IMR-90 (cell line): ENCODE measurements at regions not wholly inside any gene's neighbourhood (a gene's known extent, or its start where the extent isn't known, plus 50 kb on each side); places are given as distances from the start of the nearest gene placed in this dataset.

Experiments used
- ATAC-seq: fragments of 200-7000 bp; cut with Tn5 transposase; 2 replicates; pipeline ENCODE4 v1.9.1; 2020; ENCODE audit warnings: low read depth, mild to moderate bottlenecking, moderate library complexity
- BruUV-seq: library from RNA; stranded (reverse); fragments of 400-500 nt; replicated peaks from 2 replicates; lab custom pipeline; 2021; lab: Mats Ljungman, UMichigan
- CTCF ChIA-PET: fragments of 300-600 bp; formaldehyde crosslinking; extraction: SDS; loops from one replicate; lab custom pipeline; 2021; ENCODE audit warnings: antibody characterized with exemption; lab: Yijun Ruan, JAX
- POLR2A ChIA-PET: fragments of 300-600 bp; sonication (Branson Sonifier 250); formaldehyde crosslinking; loops from one replicate; lab custom pipeline; 2022; ENCODE audit warnings: antibody characterized with exemption; ENCODE audit not compliant: unreplicated experiment; lab: Charles Lee
- DNase-seq: peaks from one replicate; pipeline ENCODE4 v3.0.0; 2013
- H2AFZ ChIP-seq: replicated peaks from 2 replicates; pipeline ENCODE3; 2013; ENCODE audit warnings: low read length, mild to moderate bottlenecking; ENCODE audit not compliant: poor library complexity
- H2AK5ac ChIP-seq: 2 replicates; pipeline ENCODE4 v1.6.1; 2013; ENCODE audit warnings: low read depth, low read length, inconsistent platforms
- H2AK9ac ChIP-seq: replicated peaks from 2 replicates; pipeline ENCODE3; 2013; ENCODE audit warnings: mild to moderate bottlenecking, low read depth, low read length, moderate library complexity; ENCODE audit not compliant: poor library complexity
- H2BK120ac ChIP-seq: 2 replicates; pipeline ENCODE4 v1.6.1; 2013; ENCODE audit warnings: low read depth, low read length, inconsistent platforms
- H2BK15ac ChIP-seq: 3 replicates; pipeline ENCODE4 v1.6.1; 2013; ENCODE audit warnings: low read depth, low read length, inconsistent platforms
- H2BK20ac ChIP-seq: 2 replicates; pipeline ENCODE4 v1.6.1; 2013; ENCODE audit warnings: low read depth, mild to moderate bottlenecking, inconsistent platforms, low read length, moderate library complexity
- H2BK5ac ChIP-seq: 2 replicates; pipeline ENCODE4 v1.6.1; 2013; ENCODE audit warnings: mild to moderate bottlenecking, low read depth, low read length, inconsistent platforms; ENCODE audit not compliant: poor library complexity, severe bottlenecking
- H3K14ac ChIP-seq: replicated peaks from 2 replicates; pipeline ENCODE4 v1.6.1; 2013; ENCODE audit warnings: low read depth, low read length, inconsistent platforms
- H3K18ac ChIP-seq: 2 replicates; pipeline ENCODE4 v1.6.1; 2013; ENCODE audit warnings: low read depth, low read length, control low read depth
- H3K23ac ChIP-seq: 2 replicates; pipeline ENCODE4 v1.6.1; 2013; ENCODE audit warnings: low read depth, low read length, inconsistent platforms
- H3K27ac ChIP-seq: 2 replicates; pipeline ENCODE4 v1.5.1; 2013; ENCODE audit warnings: mild to moderate bottlenecking, control low read depth, low read length; ENCODE audit not compliant: insufficient read depth
- H3K27me3 ChIP-seq: 2 replicates; pipeline ENCODE4 v1.6.1; 2013; ENCODE audit warnings: low read length; ENCODE audit not compliant: control insufficient read depth, insufficient read depth
- H3K36me3 ChIP-seq: 2 replicates; pipeline ENCODE4 v1.6.1; 2013; ENCODE audit warnings: low read length, mixed read lengths; ENCODE audit not compliant: control insufficient read depth, insufficient read depth
- H3K4ac ChIP-seq: 2 replicates; pipeline ENCODE4 v1.6.1; 2013; ENCODE audit warnings: low read depth, low read length, inconsistent platforms
- H3K4me1 ChIP-seq: 2 replicates; pipeline ENCODE4 v1.6.1; 2013; ENCODE audit warnings: low read length, mixed read lengths; ENCODE audit not compliant: control insufficient read depth, insufficient read depth
- H3K4me2 ChIP-seq: 2 replicates; pipeline ENCODE4 v1.6.1; 2013; ENCODE audit warnings: low read depth, mild to moderate bottlenecking, control low read depth, low read length, moderate library complexity
- H3K4me3 ChIP-seq: 2 replicates; pipeline ENCODE4 v1.5.1; 2013; ENCODE audit warnings: low read depth, mild to moderate bottlenecking, control low read depth, low read length, moderate library complexity; ENCODE audit not compliant: insufficient read depth
- H3K56ac ChIP-seq: 2 replicates; pipeline ENCODE4 v1.6.1; 2013; ENCODE audit warnings: low read length, inconsistent platforms; ENCODE audit not compliant: insufficient read depth; ENCODE audit errors: extremely low read depth
- H3K79me1 ChIP-seq, 2 experiments: 2 replicates each; pipeline ENCODE4 v1.6.1; 2013; ENCODE audit warnings: low read length in 2 of 2, inconsistent platforms in 1 of 2, low read depth in 1 of 2
- H3K9ac ChIP-seq: 2 replicates; pipeline ENCODE4 v1.6.1; 2013; ENCODE audit warnings: low read depth, low read length, control low read depth
- H3K9me1 ChIP-seq: 2 replicates; pipeline ENCODE4 v1.6.1; 2013; ENCODE audit warnings: low read length, inconsistent platforms; ENCODE audit not compliant: insufficient read depth
- H3K9me3 ChIP-seq: 2 replicates; pipeline ENCODE4 v1.6.1; 2013; ENCODE audit warnings: low read length; ENCODE audit not compliant: control insufficient read depth, insufficient read depth
- H4K20me1 ChIP-seq: 2 replicates; pipeline ENCODE4 v1.6.1; 2013; ENCODE audit warnings: low read length, inconsistent platforms; ENCODE audit not compliant: insufficient read depth
- H4K5ac ChIP-seq: 2 replicates; pipeline ENCODE4 v1.6.1; 2013; ENCODE audit warnings: mild to moderate bottlenecking, low read depth, low read length, control low read depth
- H4K8ac ChIP-seq, 2 experiments: 2 replicates each; pipeline ENCODE4 v1.6.1; 2013; ENCODE audit warnings: low read depth in 2 of 2, low read length in 2 of 2, control low read depth in 1 of 2, inconsistent platforms in 1 of 2
- H4K91ac ChIP-seq: 2 replicates; pipeline ENCODE4 v1.6.1; 2013; ENCODE audit warnings: low read depth, low read length, inconsistent platforms; ENCODE audit not compliant: insufficient read depth
- BHLHE40 ChIP-seq: fragments of 150-350 bp; IDR thresholded peaks from 2 replicates; pipeline ENCODE4 v1.6.1; 2016; ENCODE audit warnings: mild to moderate bottlenecking, low read depth, low read length
- CEBPB ChIP-seq: IDR thresholded peaks from 2 replicates; pipeline ENCODE4 v1.6.1; 2012; ENCODE audit warnings: low read depth, low read length, improper control_type of control experiment
- CHD1 ChIP-seq: IDR thresholded peaks from 2 replicates; pipeline ENCODE4 v1.6.1; 2012; ENCODE audit warnings: low read depth, low read length, improper control_type of control experiment
- CTCF ChIP-seq: conservative IDR thresholded peaks from 2 replicates; pipeline ENCODE4 v1.5.1; 2012; ENCODE audit warnings: mild to moderate bottlenecking, low read depth, low read length, improper control_type of control experiment
- FOS ChIP-seq: fragments of 150-350 bp; IDR thresholded peaks from 2 replicates; pipeline ENCODE4 v1.6.1; 2016; ENCODE audit warnings: low read depth, low read length
- MAFK ChIP-seq: IDR thresholded peaks from 2 replicates; pipeline ENCODE4 v1.6.1; 2012; ENCODE audit warnings: low read depth, low read length, improper control_type of control experiment
- MAZ ChIP-seq: IDR thresholded peaks from 2 replicates; pipeline ENCODE4 v1.6.1; 2012; ENCODE audit warnings: low read depth, mild to moderate bottlenecking, low read length, improper control_type of control experiment, moderate library complexity, borderline replicate concordance
- MXI1 ChIP-seq: IDR thresholded peaks from 2 replicates; pipeline ENCODE4 v1.6.1; 2012; ENCODE audit warnings: low read depth, mild to moderate bottlenecking, low read length, moderate library complexity, borderline replicate concordance
- NFE2L2 ChIP-seq: fragments of 150-350 bp; IDR thresholded peaks from 2 replicates; pipeline ENCODE4 v1.6.1; 2016; ENCODE audit warnings: low read depth, mild to moderate bottlenecking, low read length
- POLR2A ChIP-seq: IDR thresholded peaks from 2 replicates; pipeline ENCODE4 v1.6.1; 2012; ENCODE audit warnings: mild to moderate bottlenecking, low read depth, low read length
- RAD21 ChIP-seq: IDR thresholded peaks from 2 replicates; pipeline ENCODE4 v1.6.1; 2012; ENCODE audit warnings: low read length, improper control_type of control experiment
- RCOR1 ChIP-seq: IDR thresholded peaks from 2 replicates; pipeline ENCODE4 v1.6.1; 2012; ENCODE audit warnings: mild to moderate bottlenecking, low read length, improper control_type of control experiment; ENCODE audit not compliant: insufficient replicate concordance
- RFX5 ChIP-seq: IDR thresholded peaks from 2 replicates; pipeline ENCODE4 v1.8.0; 2012; ENCODE audit warnings: low read depth, mild to moderate bottlenecking, low read length, moderate library complexity
- SMC3 ChIP-seq: fragments of 150-350 bp; IDR thresholded peaks from 2 replicates; pipeline ENCODE4 v1.6.1; 2016; ENCODE audit warnings: low read depth, mild to moderate bottlenecking, antibody characterized with exemption, low read length, moderate library complexity
- USF2 ChIP-seq: fragments of 150-350 bp; IDR thresholded peaks from 2 replicates; pipeline ENCODE4 v1.6.1; 2017; ENCODE audit warnings: mild to moderate bottlenecking, antibody characterized with exemption, low read length, low read depth
- WGBS, 2 experiments: methylation state at CpG; one replicate each; pipeline versions ENCODE4 v1.1.5 to v1.1.7; 2013; ENCODE audit warnings: missing lambda C conversion rate in 2 of 2; ENCODE audit not compliant: insufficient read length in 1 of 2; ENCODE audit errors: extremely low coverage in 2 of 2; 5-methylcytosine and 5-hydroxymethylcytosine counted together
- dilution Hi-C: fragments of 300-500 bp; cut with HindIII; formaldehyde crosslinking; loops from one replicate; pipeline ENCODE4 v1.14.3; 2018; ENCODE audit warnings: low sequenced_read_pairs; ENCODE audit not compliant: unreplicated experiment
- in situ Hi-C: fragments of 300-500 bp; cut with MboI; formaldehyde crosslinking; loops from 3 replicates; pipeline ENCODE4 v1.14.3; 2019; ENCODE audit warnings: low sequenced_read_pairs, inconsistent platforms, mixed read lengths
- intact Hi-C: fragments of 100-400 bp; cut with micrococcal nuclease; formaldehyde crosslinking; loops from 2 replicates; pipeline ENCODE4 v1.10.0; 2022
- TF ChIP-seq, protein P1 (sequence below): fragments of 150-350 bp; IDR thresholded peaks from 2 replicates; pipeline ENCODE4 v1.6.1; 2016; ENCODE audit warnings: low read depth, mild to moderate bottlenecking, low read length, moderate library complexity, borderline replicate concordance

- no peak overlapping the region for H2AK9ac ChIP-seq
- TF ChIP-seq MAZ (no peak), MAFK (no peak), MXI1 (no peak), CEBPB (no peak), FOS (no peak), SMC3 (no peak), RCOR1 (no peak), CTCF (no peak), BHLHE40 (no peak), USF2 (no peak), RFX5 (no peak), CHD1 (no peak), NFE2L2 (no peak), RAD21 (no peak), POLR2A (no peak)
- TF ChIP-seq, protein P1, sequence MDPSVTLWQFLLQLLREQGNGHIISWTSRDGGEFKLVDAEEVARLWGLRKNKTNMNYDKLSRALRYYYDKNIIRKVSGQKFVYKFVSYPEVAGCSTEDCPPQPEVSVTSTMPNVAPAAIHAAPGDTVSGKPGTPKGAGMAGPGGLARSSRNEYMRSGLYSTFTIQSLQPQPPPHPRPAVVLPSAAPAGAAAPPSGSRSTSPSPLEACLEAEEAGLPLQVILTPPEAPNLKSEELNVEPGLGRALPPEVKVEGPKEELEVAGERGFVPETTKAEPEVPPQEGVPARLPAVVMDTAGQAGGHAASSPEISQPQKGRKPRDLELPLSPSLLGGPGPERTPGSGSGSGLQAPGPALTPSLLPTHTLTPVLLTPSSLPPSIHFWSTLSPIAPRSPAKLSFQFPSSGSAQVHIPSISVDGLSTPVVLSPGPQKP = no peak
- peaks cover 4% of the 10 kb centered on the region for H3K9me3 ChIP-seq
- 50% methylated on average over 2 of the region's 3 CpGs; no CpG with 5 or more reads in 1 of the 2 experiments for WGBS, 2 experiments
- no peak overlapping the region for H2BK20ac ChIP-seq
- H3K4me1 ChIP-seq = no peaks in the 10 kb centered on the region
- dilution Hi-C loops (no loop called here), in situ Hi-C loops (loop anchor here (25.0 kb wide), 1 partner anchor 1736 kb away; no protein-coding TSS in a partner anchor), intact Hi-C loops (no loop called here)
- H3K79me1 ChIP-seq = no peaks in the 10 kb centered on the region
- H3K14ac ChIP-seq = no peak overlapping the region
- no peak overlapping the region for H2BK5ac ChIP-seq
- H4K5ac ChIP-seq = no peak overlapping the region
- H3K27me3 ChIP-seq = no peaks in the 10 kb centered on the region
- no peak overlapping the region for H3K27ac ChIP-seq
- ChIA-PET CTCF (no interaction called here), POLR2A (no interaction called here)
- no peaks in the 10 kb centered on the region for H3K9me1 ChIP-seq
- H2BK120ac ChIP-seq = no peak overlapping the region
- no peak overlapping the region for H2AFZ ChIP-seq
- H3K56ac ChIP-seq = no peak overlapping the region
- H2AK5ac ChIP-seq = no peak overlapping the region
- H2BK15ac ChIP-seq = no peak overlapping the region
- H3K4ac ChIP-seq = no peak overlapping the region
- ATAC-seq (no peak), DNase-seq (no peak)
- H3K4me2 ChIP-seq = no peak overlapping the region
- no peak overlapping the region for H3K4me3 ChIP-seq
- no peak overlapping the region for H4K8ac ChIP-seq
- BruUV-seq = no TSS peak
- no peaks in the 10 kb centered on the region for H4K20me1 ChIP-seq
- no peak overlapping the region for H4K91ac ChIP-seq
- no peak overlapping the region for H3K18ac ChIP-seq
- H3K23ac ChIP-seq = no peak overlapping the region
- no peak overlapping the region for H3K9ac ChIP-seq
- H3K36me3 ChIP-seq = no peaks in the 10 kb centered on the region
Measured at GRCh38 chr2:103151046-103151445, 389.2 kb downstream of the TMEM182 start.
